H1 (cell line): ENCODE measurements at regions not wholly inside any gene's neighbourhood (a gene's known extent, or its start where the extent isn't known, plus 50 kb on each side); places are given as distances from the start of the nearest gene placed in this dataset.

Experiments used
- CTCF ChIA-PET: fragments of 300-600 bp; sonication (Branson Sonifier 250); formaldehyde crosslinking; loops from one replicate; lab custom pipeline; 2021; ENCODE audit not compliant: partially characterized antibody; lab: Charles Lee
- POLR2A ChIA-PET: fragments of 300-600 bp; sonication (Branson Sonifier 250); formaldehyde crosslinking; loops from one replicate; lab custom pipeline; 2021; ENCODE audit warnings: inconsistent platforms; ENCODE audit not compliant: partially characterized antibody; lab: Charles Lee
- DNase-seq, 2 experiments: peaks; one replicate each; pipeline versions ENCODE4 v3.0.0 to v3.0.0-alpha.2; 2010 to 2022; ENCODE audit warnings: low spot score in 2 of 2, low read depth in 1 of 2, mixed read lengths in 1 of 2
- FAIRE-seq: peaks from 2 replicates; lab custom pipeline; 2011; peaks lifted over from hg19 to GRCh38; lab: Jason Lieb, UNC
- H2AFZ ChIP-seq: 2 replicates; pipeline ENCODE4 v1.8.1; 2012; ENCODE audit warnings: low read length, inconsistent platforms
- H2AK5ac ChIP-seq: 2 replicates; pipeline ENCODE4 v1.6.1; 2013; ENCODE audit warnings: low read depth, low read length
- H2BK120ac ChIP-seq: replicated peaks from 2 replicates; pipeline ENCODE3; 2013; ENCODE audit warnings: low read depth, low read length, inconsistent platforms
- H2BK12ac ChIP-seq: 2 replicates; pipeline ENCODE4 v1.6.1; 2013; ENCODE audit warnings: low read depth, low read length
- H2BK15ac ChIP-seq: 2 replicates; pipeline ENCODE4 v1.6.1; 2013; ENCODE audit warnings: low read length
- H2BK20ac ChIP-seq: 2 replicates; pipeline ENCODE4 v1.6.1; 2013; ENCODE audit warnings: low read length
- H2BK5ac ChIP-seq: 2 replicates; pipeline ENCODE4 v1.6.1; 2013; ENCODE audit warnings: low read depth, low read length
- H3K14ac ChIP-seq: 2 replicates; pipeline ENCODE4 v1.6.1; 2013; ENCODE audit warnings: inconsistent platforms; ENCODE audit not compliant: insufficient read length
- H3K18ac ChIP-seq: 2 replicates; pipeline ENCODE4 v1.6.1; 2013; ENCODE audit warnings: low read length; ENCODE audit errors: extremely low read depth
- H3K23ac ChIP-seq: 2 replicates; pipeline ENCODE4 v1.6.1; 2013; ENCODE audit warnings: inconsistent platforms; ENCODE audit not compliant: insufficient read length
- H3K23me2 ChIP-seq: 2 replicates; pipeline ENCODE4 v1.6.1; 2013; ENCODE audit warnings: low read depth, low read length
- H3K27ac ChIP-seq: 2 replicates; pipeline ENCODE4 v1.6.1; 2011; ENCODE audit warnings: low read depth, low read length, inconsistent platforms
- H3K27me3 ChIP-seq, 4 experiments: replicated peaks in 1 of 4; 1 replicate in 1 of 4; 2 replicates in 3 of 4; pipeline versions ENCODE4 v1.6.1 to v1.8.1; 2011 to 2013; ENCODE audit warnings: low read length in 3 of 4, mild to moderate bottlenecking in 3 of 4, inconsistent platforms in 2 of 4, mixed read lengths in 2 of 4, moderate library complexity in 1 of 4; ENCODE audit not compliant: control insufficient read depth in 3 of 4, insufficient read depth in 3 of 4; ENCODE audit errors: extremely low read depth in 1 of 4
- H3K36me3 ChIP-seq, 4 experiments: 2 replicates each; pipeline versions ENCODE4 v1.6.1 to v1.8.1; 2011 to 2013; ENCODE audit warnings: mild to moderate bottlenecking in 4 of 4, low read length in 3 of 4, moderate library complexity in 2 of 4, control low read depth in 1 of 4, inconsistent platforms in 1 of 4; ENCODE audit not compliant: insufficient read depth in 4 of 4, control insufficient read depth in 2 of 4
- H3K4ac ChIP-seq: replicated peaks from 2 replicates; pipeline ENCODE3; 2013; ENCODE audit warnings: low read length, low read depth, mixed read lengths, inconsistent platforms; ENCODE audit not compliant: insufficient read length
- H3K4me1 ChIP-seq, 4 experiments: replicated peaks in 1 of 4; 1 replicate in 1 of 4; 2 replicates in 3 of 4; pipeline versions ENCODE4 v1.6.1 to v1.8.1; 2011 to 2013; ENCODE audit warnings: low read length in 3 of 4, inconsistent platforms in 2 of 4, mixed read lengths in 1 of 4; ENCODE audit not compliant: insufficient read depth in 4 of 4, control insufficient read depth in 3 of 4
- H3K4me2 ChIP-seq, 2 experiments: 2 replicates each; pipeline versions ENCODE4 v1.6.1 to v1.8.1; 2011 to 2013; ENCODE audit warnings: low read depth in 2 of 2, low read length in 2 of 2, control low read depth in 1 of 2, inconsistent platforms in 1 of 2, mild to moderate bottlenecking in 1 of 2; ENCODE audit not compliant: insufficient read depth in 1 of 2
- H3K4me3 ChIP-seq, 4 experiments: fragments of 200-600, 300-600 bp in 1 of 4; sonication (generic), shearing (Covaris generic), sonication (Bioruptor Twin) in 1 of 4; 2 replicates each; pipeline versions ENCODE4 v1.5.1 to v1.8.1; 2011 to 2016; ENCODE audit warnings: low read length in 4 of 4, low read depth in 3 of 4, control low read depth in 2 of 4, inconsistent platforms in 2 of 4, mild to moderate bottlenecking in 2 of 4, mixed read lengths in 1 of 4, moderate library complexity in 1 of 4; ENCODE audit not compliant: insufficient read depth in 2 of 4; ENCODE audit errors: extremely low read depth in 1 of 4
- H3K56ac ChIP-seq: replicated peaks from 2 replicates; pipeline ENCODE3; 2013; ENCODE audit warnings: low read depth, mild to moderate bottlenecking, mixed read lengths, low read length, inconsistent platforms; ENCODE audit not compliant: insufficient read length
- H3K79me1 ChIP-seq: 2 replicates; pipeline ENCODE4 v1.6.1; 2013; ENCODE audit warnings: low read depth, low read length, control low read depth
- H3K79me2 ChIP-seq, 2 experiments: 2 replicates each; pipeline versions ENCODE4 v1.6.1 to v1.8.1; 2012 to 2013; ENCODE audit warnings: low read length in 2 of 2, mild to moderate bottlenecking in 2 of 2, inconsistent platforms in 1 of 2; ENCODE audit not compliant: insufficient read depth in 2 of 2, control insufficient read depth in 1 of 2
- H3K9ac ChIP-seq, 4 experiments: replicated peaks in 1 of 4; 1 replicate in 1 of 4; 2 replicates in 3 of 4; pipeline versions ENCODE4 v1.6.1 to v1.8.1; 2011 to 2013; ENCODE audit warnings: low read depth in 3 of 4, low read length in 3 of 4, control low read depth in 2 of 4, mild to moderate bottlenecking in 2 of 4, moderate library complexity in 2 of 4, inconsistent platforms in 1 of 4; ENCODE audit errors: extremely low read depth in 1 of 4
- H3K9me3 ChIP-seq, 2 experiments: 2 replicates each; pipeline versions ENCODE4 v1.6.1 to v1.8.1; 2012 to 2013; ENCODE audit warnings: mild to moderate bottlenecking in 2 of 2, moderate library complexity in 2 of 2, control low read depth in 1 of 2, inconsistent platforms in 1 of 2, low read depth in 1 of 2, low read length in 1 of 2, mixed read lengths in 1 of 2; ENCODE audit not compliant: insufficient read depth in 2 of 2
- H4K20me1 ChIP-seq, 2 experiments: replicated peaks in 1 of 2; 2 replicates each; pipeline versions ENCODE3 to v1.8.1; 2011 to 2013; ENCODE audit warnings: inconsistent platforms in 2 of 2, low read length in 2 of 2, mild to moderate bottlenecking in 1 of 2; ENCODE audit not compliant: insufficient read depth in 2 of 2, control insufficient read depth in 1 of 2
- H4K5ac ChIP-seq: 2 replicates; pipeline ENCODE4 v1.6.1; 2013; ENCODE audit warnings: low read length, low read depth, mixed read lengths, inconsistent platforms; ENCODE audit not compliant: insufficient read length
- H4K8ac ChIP-seq: 2 replicates; pipeline ENCODE4 v1.8.0; 2013; ENCODE audit warnings: mild to moderate bottlenecking, moderate library complexity, low read length, inconsistent platforms; ENCODE audit not compliant: insufficient read depth; ENCODE audit errors: extremely low read depth
- H4K91ac ChIP-seq: replicated peaks from 2 replicates; pipeline ENCODE3; 2013; ENCODE audit warnings: low read length, mixed read lengths, inconsistent platforms; ENCODE audit not compliant: insufficient read length
- EGR1 ChIP-seq: IDR thresholded peaks from 2 replicates; pipeline ENCODE4 v1.6.1; 2011; ENCODE audit warnings: low read depth, low read length, borderline replicate concordance
- TEAD4 ChIP-seq: IDR thresholded peaks from 2 replicates; pipeline ENCODE4 v1.6.1; 2012; ENCODE audit warnings: low read depth, low read length, inconsistent platforms, mixed read lengths
- WGBS, 2 experiments: shearing (Covaris generic) in 1 of 2; methylation state at CpG; one replicate each; pipeline versions ENCODE4 v1.1.6 to v1.1.7; 2013 to 2015; ENCODE audit warnings: low lambda C conversion rate in 2 of 2, mixed read lengths in 2 of 2, inconsistent platforms in 1 of 2, low coverage in 1 of 2, missing lambda C conversion rate in 1 of 2; ENCODE audit not compliant: insufficient replicate concordance in 2 of 2, insufficient coverage in 1 of 2, insufficient read length in 1 of 2; ENCODE audit errors: extremely low coverage in 1 of 2, missing lambda C conversion rate in 1 of 2; 5-methylcytosine and 5-hydroxymethylcytosine counted together

- POLR2A ChIA-PET, result no interaction called here
- no peak overlapping the region for H3K9ac ChIP-seq
- TF ChIP-seq TEAD4 (no peak), EGR1 (no peak)
Observed at GRCh38 chr3:70861234-70861633, 548.8 kb upstream of the MDFIC2 start.

More at GRCh38 chr3:70861234-70861633, 548.8 kb upstream of the MDFIC2 start:
- H3K79me2 ChIP-seq, result no peaks in the 10 kb centered on the region
- FAIRE-seq, result no peak
- no peak overlapping the region for H4K5ac ChIP-seq
- H2AK5ac ChIP-seq, result no peak overlapping the region
- H2AFZ ChIP-seq, result no peak overlapping the region
- H2BK120ac ChIP-seq, result no peak overlapping the region
- no peak overlapping the region for H3K14ac ChIP-seq
- H3K4me3 ChIP-seq, result no peak overlapping the region
- H3K18ac ChIP-seq, result no peak overlapping the region; the same call in 1 of the 2 replicates
- H4K91ac ChIP-seq, result no peak overlapping the region
- CTCF ChIA-PET, result interaction anchor here (0.9 kb wide), 1 partner anchor 24 kb away, joined by 3 read pairs; no protein-coding TSS in a partner anchor
- H3K36me3 ChIP-seq, result no peaks in the 10 kb centered on the region
- H2BK15ac ChIP-seq, result no peak overlapping the region
- H3K9me3 ChIP-seq, result peaks cover 7 to 9% of the 10 kb centered on the region in 2 experiments; a peak in 3 of 4 replicates
- H3K56ac ChIP-seq, result no peak overlapping the region
- H3K23me2 ChIP-seq, result no peaks in the 10 kb centered on the region
- H4K20me1 ChIP-seq, result no peaks in the 10 kb centered on the region
- no peaks in the 10 kb centered on the region; a peak in 1 of 7 replicates for H3K4me1 ChIP-seq
- no peak overlapping the region for H2BK20ac ChIP-seq
- no peak overlapping the region for H3K4me2 ChIP-seq
- no peak overlapping the region for H4K8ac ChIP-seq
- no peak overlapping the region for H2BK12ac ChIP-seq
- WGBS, 2 experiments, result 82% methylated on average over 2 of the region's 2 CpGs; no CpG with 5 or more reads in 1 of the 2 experiments
- no peak overlapping the region for H3K27ac ChIP-seq
- H3K27me3 ChIP-seq, result peaks cover 0 to 1% (median 0%) of the 10 kb centered on the region in 4 experiments; a peak in 1 of 7 replicates
- H3K23ac ChIP-seq, result no peak overlapping the region
- no peaks in the 10 kb centered on the region for H3K79me1 ChIP-seq
- DNase-seq, result no peak
- H2BK5ac ChIP-seq, result no peak overlapping the region
- H3K4ac ChIP-seq, result no peak overlapping the region
